ENCODE measurements at regions not wholly inside any gene's neighbourhood (a gene's known extent, or its start where the extent isn't known, plus 50 kb on each side); places are given as distances from the start of the nearest gene placed in this dataset.

DNA sequence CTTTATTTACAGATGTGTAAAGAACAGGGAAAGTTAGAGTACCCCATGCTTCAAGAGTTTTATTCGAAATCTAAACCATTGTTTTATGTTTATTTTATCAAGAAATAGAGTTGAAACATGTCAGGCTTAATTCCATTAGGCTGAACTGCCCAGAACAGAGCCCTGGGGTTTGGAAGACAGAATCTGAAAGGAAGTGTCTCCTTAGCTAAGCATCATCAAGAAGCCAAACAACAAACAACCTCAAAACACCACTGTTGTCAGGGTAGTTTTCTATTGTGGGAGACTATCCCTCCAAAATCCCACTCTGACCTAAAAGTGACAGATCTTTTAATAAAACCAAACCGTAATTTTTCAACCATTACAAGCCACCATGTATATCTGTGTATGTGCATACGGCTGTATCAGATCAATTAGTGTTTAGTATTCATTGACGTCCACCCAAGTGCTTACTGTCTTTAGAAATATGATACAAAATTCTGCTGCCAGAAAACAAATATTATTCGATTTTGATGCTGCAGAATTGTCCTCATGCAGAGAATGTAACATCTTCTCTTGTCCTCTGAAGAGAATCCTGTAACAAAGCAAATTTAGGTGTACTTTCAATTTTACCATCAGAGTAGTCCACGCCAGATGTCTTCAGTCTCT lies 271.9 kb upstream of the TMEM161B start:
- ATAC-seq: no peak

DNA sequence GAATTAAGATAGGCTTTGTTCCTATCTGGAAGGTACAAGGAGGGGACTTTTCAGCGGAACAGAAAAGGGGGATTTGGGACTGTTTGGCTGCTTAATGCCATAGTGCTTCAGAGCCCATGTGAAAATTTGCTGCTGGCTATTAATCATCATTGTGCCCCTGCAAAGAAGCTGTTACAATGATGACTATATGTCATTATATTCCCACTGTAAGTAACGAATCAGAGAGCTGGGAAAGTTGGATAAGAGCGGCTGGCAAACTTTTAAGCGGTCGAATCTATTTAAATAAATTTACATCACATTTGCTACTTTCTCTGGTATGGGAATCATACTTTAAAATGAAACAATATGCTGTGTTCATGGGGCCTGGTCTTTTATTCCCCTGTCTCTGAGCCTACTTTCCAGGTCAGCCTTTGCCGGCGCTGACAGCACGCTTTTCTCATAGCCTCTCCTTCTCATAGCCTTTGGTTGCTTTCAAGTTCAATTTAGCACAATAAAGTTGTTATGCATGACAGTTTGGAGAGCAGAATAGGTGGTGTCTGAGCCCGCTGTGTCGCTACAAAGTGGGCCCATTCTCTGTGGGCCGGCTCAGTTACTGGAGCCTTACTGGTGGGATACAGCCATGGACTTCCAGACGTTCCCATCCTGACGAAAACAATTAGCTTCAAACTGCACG lies 271.2 kb upstream of the TMEM161B start:
- no peak for ATAC-seq

DNA sequence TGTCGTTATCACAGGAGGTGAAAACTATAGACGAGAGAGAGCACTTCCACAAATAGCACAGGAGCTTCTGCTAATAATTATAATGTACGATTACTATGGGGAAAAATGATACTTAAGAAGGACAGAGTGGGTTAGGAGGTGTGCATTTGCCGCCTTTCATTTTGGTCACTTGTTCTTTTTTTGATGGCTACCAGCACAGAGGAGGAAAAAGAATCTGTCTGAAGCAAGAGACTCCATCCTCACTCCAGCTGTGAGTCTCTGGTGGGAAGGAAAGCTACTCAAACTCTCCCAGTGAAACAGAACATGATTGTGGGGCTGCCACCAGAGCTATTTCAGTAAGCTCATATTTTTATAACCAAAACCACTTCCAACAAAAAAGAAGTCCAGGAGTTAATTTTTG lies 270.4 kb upstream of the TMEM161B start:
- ATAC-seq: no peak

DNA sequence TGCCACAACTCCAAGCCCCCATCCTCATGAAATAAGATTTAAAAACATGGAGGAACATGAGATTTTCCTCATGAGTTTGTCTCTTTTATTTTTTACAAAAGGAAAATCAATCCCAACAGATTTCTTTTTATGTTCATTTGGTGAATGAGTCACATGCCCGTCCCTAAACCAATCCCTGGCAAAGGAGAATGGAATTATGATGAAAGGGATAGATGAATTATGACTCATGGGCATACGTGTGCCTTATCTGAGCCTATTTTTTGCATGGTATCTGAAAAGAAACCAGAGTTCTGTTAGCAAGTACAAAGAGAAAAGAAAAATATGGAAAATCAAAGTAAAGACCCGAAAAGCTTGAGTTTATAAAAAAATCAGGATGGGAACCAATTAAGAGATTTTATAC lies 267.5 kb upstream of the TMEM161B start:
- no peak for ATAC-seq

DNA sequence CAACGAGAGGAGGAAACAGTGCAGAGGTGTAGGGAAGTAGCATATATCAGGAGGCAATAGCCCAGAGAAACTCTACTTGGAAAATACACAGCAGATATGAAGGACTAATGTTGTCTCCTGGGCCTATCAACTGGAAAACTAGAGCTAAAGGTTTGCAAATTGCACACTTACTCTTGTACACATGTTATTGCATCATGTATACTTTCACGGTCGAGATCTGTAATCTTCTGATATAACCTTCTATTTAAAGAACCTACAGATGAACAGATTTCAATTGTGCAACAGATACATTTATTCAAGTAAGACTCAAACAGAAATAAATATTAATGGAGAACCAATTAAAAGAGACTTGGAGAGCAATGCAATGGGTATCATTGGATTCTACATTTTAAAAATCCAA lies 256.3 kb upstream of the TMEM161B start:
- no peak for ATAC-seq

DNA sequence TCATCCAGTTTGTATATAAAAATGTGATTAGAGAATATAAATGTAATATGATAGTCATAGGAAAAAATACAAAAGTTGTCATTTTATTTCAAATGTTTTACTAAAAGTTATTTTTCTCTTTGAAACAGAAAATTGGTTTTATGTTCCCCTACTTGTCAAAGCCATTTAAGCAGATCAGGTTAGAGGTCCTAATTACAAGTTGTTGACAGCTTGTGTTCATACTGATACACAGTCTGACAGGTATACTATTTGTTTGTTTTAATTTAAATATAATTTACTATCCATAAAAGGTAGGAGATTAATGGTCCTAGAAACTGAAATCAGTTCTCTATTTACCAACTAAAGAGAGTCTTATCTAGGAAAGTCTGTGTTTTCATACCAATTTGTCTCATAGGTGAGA lies 250.4 kb upstream of the TMEM161B start:
- no peak for ATAC-seq

DNA sequence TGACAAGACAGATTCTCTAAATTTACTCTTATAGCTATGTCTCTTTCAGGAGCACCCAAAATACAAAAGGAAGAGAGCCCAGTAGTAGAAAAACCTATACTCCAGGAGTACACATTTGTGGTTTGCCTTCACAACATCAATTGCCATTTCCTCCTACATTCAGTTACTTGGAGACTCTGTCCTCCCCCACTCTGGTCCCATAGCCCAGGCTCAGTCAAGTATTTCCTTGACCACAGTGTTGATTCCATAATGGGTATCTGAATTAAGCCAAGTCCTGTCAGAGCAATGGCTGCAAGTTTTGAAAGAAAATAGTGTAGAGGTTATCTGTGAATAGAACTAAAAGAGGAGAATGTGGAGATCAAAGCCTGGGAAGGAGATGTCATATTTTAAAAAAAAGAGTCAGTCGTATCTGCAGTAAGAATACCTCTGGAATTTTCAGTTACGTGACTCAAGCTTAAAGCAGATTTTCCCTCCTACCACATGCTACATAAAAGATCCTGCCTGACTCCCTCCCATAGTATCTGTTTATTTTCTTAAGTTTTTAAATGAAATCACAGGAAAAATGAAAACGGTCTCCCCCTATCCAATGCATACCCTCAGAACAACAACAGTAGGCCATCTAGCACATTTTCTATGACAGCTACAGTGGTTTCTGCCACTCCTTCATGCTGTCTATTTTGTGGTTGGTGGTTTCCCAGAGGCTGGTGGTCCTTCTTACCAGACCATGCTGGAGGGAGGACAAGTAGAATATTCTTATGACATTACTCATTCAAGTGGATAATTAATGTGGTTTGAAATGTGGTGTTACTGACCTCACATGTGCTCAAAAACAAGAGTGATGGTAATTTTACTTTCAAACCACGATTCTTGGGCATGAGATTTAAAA lies 249.7 kb upstream of the TMEM161B start:
- no peak for ATAC-seq

DNA sequence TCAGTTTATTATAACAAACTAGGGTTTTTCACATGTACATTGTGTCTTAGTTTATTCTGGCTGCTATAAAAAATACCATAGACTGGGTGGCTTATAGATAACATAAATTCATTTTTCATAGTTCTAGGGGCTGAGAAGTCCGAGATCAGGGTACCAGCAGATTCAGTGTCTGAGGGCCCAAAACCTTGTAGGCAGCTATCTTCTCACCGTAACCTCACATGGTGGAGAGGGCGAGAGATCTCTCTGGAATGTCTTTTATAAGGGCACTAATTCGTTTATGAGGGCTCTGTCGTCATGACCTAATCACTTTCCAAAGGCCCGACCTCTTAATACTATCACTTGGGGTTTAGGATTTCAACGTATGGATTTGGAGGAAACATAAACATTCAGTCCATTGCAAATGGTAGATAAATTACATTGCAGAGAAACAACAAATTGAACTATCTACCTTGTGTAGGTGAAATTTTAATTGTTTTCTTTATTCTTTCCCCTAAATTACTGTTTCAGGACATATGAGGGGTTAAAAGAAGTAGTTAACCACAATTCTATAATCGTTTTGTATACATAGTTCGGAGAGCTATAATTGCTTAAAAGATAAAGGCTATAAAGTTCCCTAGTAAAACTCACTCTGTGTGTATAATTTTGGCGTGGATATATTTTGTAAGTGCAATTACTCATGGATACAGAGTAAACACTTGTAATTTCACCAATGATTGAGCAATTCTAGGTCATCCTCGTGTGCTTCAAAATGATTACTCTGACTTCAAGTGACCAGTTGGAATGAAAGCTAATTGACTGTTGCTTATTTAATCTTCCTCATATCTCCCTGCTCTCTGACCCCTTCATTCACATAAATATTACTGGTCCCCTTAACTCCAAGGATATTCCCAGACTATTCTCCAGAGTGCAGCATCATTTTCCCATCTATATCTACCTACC lies 247.5 kb upstream of the TMEM161B start:
- ATAC-seq: no peak

DNA sequence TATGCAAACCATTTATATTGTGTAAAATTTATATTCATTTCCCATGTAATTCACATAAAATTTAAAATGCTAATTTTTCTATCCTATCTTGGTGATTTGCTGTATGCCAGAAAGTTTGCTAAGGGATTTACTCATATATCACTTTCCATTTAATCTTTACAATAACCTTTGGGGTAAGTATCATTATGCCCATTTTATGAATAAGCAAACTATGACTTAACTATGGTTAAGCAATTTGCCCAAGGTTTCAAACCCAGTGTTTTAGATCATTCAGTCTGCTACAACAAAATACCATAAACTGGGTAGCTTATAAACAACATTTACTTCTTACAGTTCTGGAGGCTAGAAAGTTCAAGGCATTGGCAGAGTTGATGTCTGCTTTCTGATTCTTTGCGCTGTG lies 246.4 kb upstream of the TMEM161B start:
- ATAC-seq: no peak

DNA sequence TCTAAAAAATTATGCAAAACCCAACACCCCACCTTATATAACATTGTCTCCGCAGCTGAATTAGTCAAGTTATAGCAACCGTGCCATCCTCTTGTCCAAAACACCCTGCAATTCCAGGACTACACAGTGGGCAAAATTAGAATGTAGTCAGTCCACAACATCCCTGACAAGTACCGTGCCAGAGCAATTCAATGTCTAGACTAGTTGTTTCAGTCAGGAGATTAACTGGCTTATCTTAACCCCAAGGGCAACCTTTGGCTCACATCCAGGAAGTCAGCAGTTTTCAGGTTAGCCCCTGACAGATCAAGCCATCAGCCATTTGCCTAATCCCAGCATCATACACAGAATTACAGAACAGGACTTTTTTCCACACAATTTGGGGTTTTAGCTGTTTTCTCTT lies 240.8 kb upstream of the TMEM161B start:
- ATAC-seq: no peak

DNA sequence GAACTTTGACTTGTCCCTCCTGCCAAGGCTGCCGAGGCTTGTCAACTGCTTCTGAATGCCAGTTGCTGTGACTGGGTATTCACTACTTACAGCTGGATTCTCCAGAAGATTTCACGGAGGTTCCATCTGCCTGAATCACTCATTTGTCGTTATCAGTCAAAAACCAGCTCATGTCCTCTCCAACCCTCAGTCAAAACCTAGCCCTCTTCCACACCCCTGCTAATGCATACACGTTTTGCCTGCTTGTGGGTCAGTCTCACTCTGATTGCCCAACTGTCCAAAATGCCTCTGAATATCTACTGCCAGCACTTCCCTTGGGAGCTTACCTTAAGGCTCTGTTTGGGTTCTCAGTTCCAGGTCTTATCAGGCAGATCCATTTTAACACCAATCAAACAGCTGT lies 238.6 kb upstream of the TMEM161B start:
- no peak for ATAC-seq

DNA sequence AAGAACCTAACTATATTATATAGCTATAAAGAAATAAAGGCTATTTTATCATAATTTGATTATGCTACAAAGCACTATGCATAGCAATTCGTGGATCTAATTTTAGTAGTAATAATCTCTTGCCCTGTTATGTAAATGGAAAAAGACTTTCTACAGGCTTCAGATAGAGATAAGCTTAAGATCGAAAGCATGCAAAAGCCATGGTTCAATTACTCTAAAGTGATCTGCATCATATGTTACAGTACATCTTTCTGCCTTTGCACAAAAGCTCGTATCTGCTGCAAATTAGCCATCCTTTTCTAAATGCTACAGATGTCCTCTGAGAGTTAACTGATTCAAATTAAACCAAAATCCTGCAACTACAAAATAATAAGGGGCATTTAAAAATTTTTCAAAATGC lies 234.8 kb upstream of the TMEM161B start:
- ATAC-seq: no peak

DNA sequence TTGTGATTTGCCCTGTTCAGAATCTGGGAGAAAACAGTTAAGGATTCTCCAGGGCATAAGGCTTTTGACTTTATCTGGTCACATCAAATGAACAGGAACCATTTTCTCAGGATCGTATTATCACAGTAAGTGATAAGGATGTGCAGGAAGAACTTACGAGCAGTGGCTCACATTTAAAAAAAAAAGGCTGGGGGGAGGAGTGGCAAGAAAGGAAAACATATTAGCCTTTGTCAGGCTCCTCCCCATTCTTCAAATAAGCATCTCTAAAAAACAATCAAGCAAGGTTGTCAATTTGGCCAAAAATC lies 234.3 kb upstream of the TMEM161B start:
- ATAC-seq: no peak

DNA sequence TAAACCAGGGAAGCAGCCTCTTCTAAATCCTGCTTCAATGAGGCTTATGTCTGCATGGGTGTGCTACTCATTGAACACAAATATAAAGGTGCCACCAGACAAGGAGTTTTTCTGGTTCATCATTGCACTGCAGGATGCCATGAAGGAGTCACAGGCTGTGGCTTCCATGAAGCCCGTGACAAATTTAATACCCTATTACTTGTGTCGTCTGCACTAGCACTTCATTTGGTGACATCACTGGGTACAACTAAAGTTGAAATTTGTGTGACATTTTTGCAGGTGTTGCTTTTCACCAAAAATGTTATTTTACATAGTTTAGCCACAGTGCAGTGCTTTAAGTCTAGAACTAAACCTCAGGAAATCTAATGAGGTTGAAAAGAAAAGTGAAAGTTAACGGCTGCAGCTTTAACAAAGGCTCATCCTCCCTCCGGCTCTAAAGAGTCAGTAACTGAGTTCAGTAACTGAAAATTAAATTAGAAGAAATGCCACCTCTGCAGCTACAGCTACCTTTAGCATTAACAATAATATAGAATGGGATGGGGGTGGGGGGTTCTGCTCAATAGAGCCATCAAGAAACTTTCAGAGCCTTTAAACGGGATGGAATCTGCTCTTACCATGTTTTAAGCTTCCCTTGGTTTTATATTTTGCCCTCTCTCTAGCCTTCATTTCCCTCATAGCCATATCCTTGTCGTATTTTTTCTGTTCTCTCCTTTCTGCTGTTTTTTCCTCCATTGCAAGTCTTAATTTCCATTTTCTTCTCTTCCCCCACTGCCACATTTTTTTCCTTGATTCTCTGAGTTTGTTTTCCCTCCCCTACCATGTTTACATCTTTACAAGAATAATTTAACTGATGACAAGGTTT lies 233.8 kb upstream of the TMEM161B start:
- peak; percentile 65 to 73 for ATAC-seq

DNA sequence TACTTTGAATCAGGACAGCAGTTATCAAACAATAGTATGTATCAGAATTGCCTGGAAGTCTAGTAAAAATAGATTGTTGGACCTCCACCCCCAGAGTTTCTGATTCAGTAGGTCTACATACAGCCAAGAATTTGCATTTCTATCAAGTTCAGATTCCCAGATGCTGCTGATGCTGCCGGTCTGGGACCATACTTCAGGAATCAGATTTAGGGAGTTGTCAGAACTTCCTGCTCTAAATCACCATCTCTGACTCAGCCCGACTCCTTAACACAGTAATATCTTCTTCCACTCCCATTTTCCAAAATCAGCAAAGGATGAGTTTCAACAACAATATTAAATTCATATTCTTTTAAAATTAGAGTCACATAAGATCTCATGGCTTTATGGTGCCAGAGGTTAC lies 227.2 kb upstream of the TMEM161B start:
- ATAC-seq: no peak

DNA sequence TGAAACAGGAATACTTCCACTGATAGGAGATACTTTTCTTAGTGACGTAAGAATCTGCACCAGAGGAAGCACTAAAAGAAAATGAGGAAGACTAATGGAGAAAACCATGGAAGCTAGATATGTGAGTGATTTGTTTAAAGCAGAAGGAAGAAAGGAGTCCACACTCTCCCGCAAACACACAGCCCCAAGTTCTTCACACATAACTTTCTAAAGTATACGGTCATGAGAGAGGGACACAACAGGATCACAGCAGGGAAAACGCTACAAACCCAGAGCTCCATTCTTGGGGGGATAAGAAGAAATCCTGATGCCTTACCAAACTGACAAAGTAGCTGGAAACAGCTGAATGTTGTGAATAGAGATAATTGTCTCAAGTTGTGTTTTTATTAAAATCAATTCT lies 222.2 kb upstream of the TMEM161B start:
- no peak for ATAC-seq

DNA sequence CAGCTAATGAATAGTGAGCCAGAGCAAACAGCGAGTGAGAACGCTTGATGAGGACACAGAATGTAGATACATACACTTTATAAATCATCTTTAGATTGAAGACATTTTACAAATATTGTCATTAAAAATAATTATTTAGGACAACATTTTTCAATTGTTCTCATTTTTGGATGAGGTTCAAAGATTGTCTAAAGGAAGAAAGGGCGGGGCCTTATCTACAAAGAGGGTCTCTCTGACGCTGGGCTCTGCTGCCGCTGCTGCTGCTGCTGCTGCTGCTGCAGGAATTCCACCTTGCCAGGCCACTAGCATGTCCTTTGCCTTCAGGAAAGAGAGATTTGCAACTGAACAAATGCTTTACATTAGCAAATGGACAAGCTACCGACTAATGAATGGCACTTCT lies 220.7 kb upstream of the TMEM161B start:
- no peak for ATAC-seq

DNA sequence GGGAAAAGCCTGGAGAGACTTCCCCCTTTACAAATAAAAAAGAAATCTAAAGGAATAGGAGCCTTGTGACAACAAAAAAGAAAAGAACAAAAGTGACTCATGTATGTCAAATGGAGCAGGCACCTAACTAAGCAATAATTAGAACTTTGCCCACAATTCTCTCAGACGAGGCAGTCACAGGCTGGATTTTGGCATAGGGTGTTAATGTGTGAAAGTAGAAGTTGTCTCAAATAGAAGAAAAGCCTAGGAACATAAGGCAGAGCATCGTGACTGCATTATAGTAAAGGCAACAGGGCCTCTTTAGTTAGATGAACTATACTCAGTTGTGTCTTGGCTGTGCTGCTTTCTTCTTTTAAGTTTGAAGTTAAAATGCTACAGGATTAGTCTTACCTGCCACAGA lies 219.9 kb upstream of the TMEM161B start:
- no peak for ATAC-seq

DNA sequence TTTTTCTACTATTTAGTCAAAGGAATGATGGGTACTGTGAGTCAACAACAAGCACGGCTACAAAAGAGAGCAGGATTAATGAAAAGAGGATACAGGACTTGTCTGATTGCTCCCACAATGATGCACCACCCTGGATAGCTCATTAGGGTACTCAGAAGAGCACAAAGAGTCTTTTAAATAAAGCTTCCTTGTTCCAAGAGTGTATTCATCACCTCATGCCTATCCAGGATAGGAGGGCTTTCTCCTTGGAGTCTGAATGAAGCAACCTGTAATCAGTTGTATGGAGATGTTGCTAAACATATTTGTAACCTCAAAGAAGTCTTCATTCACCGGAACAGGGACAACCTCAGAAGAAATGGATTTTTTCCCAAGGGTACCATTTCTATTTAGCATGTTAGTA lies 219.5 kb upstream of the TMEM161B start:
- ATAC-seq: no peak

DNA sequence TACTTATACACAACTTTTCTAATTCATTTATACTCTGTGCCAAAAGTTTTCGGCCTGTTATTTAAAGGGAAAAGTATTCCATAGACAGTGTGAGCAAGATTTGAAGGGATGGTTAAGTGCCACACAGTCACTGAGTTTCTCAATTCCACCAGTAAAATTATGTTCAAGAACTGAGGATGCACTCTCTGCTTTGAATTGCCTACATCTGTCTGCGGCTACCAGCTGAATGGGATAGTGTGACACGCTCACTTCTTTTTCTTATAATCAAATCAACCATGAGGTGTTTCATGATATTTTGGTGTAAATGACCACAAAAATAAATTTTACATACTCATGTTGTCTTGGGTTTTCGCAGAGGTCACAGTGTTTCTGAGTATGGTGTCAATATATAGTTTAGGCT lies 218.4 kb upstream of the TMEM161B start:
- no peak for ATAC-seq

DNA sequence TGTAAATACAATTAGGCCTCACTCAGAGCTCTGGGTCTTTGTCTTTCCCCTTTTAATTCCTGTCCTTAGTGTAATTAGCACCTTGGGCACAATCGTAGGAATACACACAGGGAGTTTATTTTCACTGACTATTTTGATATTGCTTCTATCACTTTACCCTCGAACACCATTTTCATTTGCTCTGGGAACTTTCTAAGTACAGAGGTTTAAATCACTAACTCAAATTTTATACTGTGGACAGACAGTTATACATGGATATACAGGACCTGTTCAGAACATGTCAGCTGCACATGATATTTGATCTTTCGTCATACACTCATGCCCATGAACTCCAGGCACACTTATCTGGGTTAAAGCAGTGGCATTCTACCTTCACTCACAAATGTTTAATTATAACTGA lies 217.8 kb upstream of the TMEM161B start:
- no peak for ATAC-seq

DNA sequence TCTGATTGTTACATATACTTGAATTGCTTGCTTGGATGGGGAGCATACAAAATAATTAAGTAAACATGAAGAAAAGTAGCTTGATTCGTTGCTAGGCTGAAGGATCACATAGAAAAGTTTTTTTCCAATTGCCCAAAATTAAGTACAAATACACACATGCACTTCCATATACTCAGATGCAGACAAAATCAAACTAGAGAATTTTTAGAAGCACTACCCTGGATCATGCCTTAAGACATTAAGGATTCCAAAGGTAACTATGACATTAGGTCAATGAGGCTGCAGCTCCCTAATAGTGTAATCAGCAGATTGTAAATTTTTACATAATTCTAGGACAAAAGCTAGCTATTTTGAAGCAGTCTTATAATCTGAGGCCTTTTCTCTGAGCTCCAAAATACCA lies 216.9 kb upstream of the TMEM161B start:
- no peak for ATAC-seq
